HL-60/S4 treated with phorbol 12-myristate 13-acetate at 8.2 ng/mL for 4 days and 3 days (cell line): ENCODE measurements at regions not wholly inside any gene's neighbourhood (a gene's known extent, or its start where the extent isn't known, plus 50 kb on each side); places are given as distances from the start of the nearest gene placed in this dataset.

Source experiments
- in situ Hi-C: fragments of 300-500 bp; cut with MboI; formaldehyde crosslinking; loops from 2 replicates; pipeline ENCODE4 v1.15.0; 2022; ENCODE audit warnings: low sequenced_read_pairs

- in situ Hi-C loops = no loop called here
These were observed 489.1 kb upstream of the LRRTM4 start for GRCh38 chr2:78011251-78011650.

GRCh38 chr2:78020491-78020890 is 498.3 kb upstream of the LRRTM4 start:
- in situ Hi-C loops = no loop called here

GRCh38 chr2:78023356-78023755 is 501.2 kb upstream of the LRRTM4 start:
- in situ Hi-C loops = no loop called here

GRCh38 chr2:78024996-78025395 is 502.8 kb upstream of the LRRTM4 start:
- in situ Hi-C loops = no loop called here

GRCh38 chr2:78029392-78029995 is 507.3 kb upstream of the LRRTM4 start:
- in situ Hi-C loops = no loop called here

- in situ Hi-C loops = no loop called here
These were observed 512.5 kb upstream of the LRRTM4 start for GRCh38 chr2:78034706-78035105.

GRCh38 chr2:78035804-78036203 is 513.6 kb upstream of the LRRTM4 start:
- in situ Hi-C loops = no loop called here

- in situ Hi-C loops = no loop called here
These were observed 529.3 kb upstream of the LRRTM4 start for GRCh38 chr2:78051480-78051879.

- in situ Hi-C loops = no loop called here
These were observed 534.8 kb upstream of the LRRTM4 start for GRCh38 chr2:78056976-78057375.

- in situ Hi-C loops = no loop called here
These were observed 539.1 kb upstream of the LRRTM4 start for GRCh38 chr2:78061301-78061700.

- in situ Hi-C loops = no loop called here
These were observed 539.6 kb upstream of the LRRTM4 start for GRCh38 chr2:78061732-78062131.

- in situ Hi-C loops = no loop called here
These were observed 541.3 kb upstream of the LRRTM4 start for GRCh38 chr2:78063246-78064020.

- in situ Hi-C loops = no loop called here
These were observed 543.2 kb upstream of the LRRTM4 start for GRCh38 chr2:78065366-78065765.

GRCh38 chr2:78068808-78069207 is 546.6 kb upstream of the LRRTM4 start:
- in situ Hi-C loops = no loop called here

GRCh38 chr2:78070693-78071092 is 548.5 kb upstream of the LRRTM4 start:
- in situ Hi-C loops = no loop called here

GRCh38 chr2:78077633-78078032 is 555.5 kb upstream of the LRRTM4 start:
- in situ Hi-C loops = no loop called here

- in situ Hi-C loops = no loop called here
These were observed 560.4 kb upstream of the LRRTM4 start for GRCh38 chr2:78082555-78082954.

- in situ Hi-C loops = no loop called here
These were observed 571.3 kb upstream of the LRRTM4 start for GRCh38 chr2:78093436-78093835.

GRCh38 chr2:78109272-78109671 is 587.1 kb upstream of the LRRTM4 start:
- in situ Hi-C loops = no loop called here

GRCh38 chr2:78115291-78115690 is 593.1 kb upstream of the LRRTM4 start:
- in situ Hi-C loops = no loop called here

- in situ Hi-C loops = no loop called here
These were observed 595.9 kb upstream of the LRRTM4 start for GRCh38 chr2:78118037-78118436.

GRCh38 chr2:78120275-78120674 is 598.1 kb upstream of the LRRTM4 start:
- in situ Hi-C loops = no loop called here

GRCh38 chr2:78125042-78125441 is 602.9 kb upstream of the LRRTM4 start:
- in situ Hi-C loops = no loop called here
